ENCODE measurements at regions not wholly inside any gene's neighbourhood (a gene's known extent, or its start where the extent isn't known, plus 50 kb on each side); places are given as distances from the start of the nearest gene placed in this dataset.

DNA sequence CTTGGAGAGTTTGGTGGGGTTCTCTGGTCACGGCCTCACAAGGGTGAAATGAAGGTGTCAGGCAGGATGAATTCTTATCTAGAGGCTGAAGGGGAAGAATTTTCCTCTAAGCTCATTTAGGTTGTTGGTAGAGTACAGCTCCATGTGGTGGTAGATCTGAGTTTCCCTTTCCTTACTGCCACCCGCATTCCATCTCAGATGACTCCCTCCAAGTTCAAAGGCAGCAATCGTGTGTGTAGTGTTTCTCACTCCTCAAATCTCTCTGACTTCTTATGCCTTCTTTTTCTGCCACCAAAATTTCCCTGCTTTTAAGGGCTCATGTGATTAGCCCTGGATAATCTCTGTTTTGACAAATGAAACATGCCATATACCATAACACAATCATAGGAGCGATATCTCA is 135.5 kb upstream of the MYOCD start:
- no peaks in the 10 kb centered on the region for H3K27me3 Mint-ChIP-seq (ENCODE audit: low read depth)
- no peaks in the 10 kb centered on the region for H3K9me3 Mint-ChIP-seq
- CTCF ChIA-PET, result no interaction called here
- DNase-seq, result no peak
- no peaks in the 10 kb centered on the region for H3K4me1 Mint-ChIP-seq (ENCODE audit: low read depth)
- H3K27ac Mint-ChIP-seq, result no peak overlapping the region
- intact Hi-C loops (cut with micrococcal nuclease), result no loop called here
- H3K36me3 Mint-ChIP-seq (ENCODE audit: low read depth), result no peaks in the 10 kb centered on the region
- no peak overlapping the region for H3K4me3 Mint-ChIP-seq

DNA sequence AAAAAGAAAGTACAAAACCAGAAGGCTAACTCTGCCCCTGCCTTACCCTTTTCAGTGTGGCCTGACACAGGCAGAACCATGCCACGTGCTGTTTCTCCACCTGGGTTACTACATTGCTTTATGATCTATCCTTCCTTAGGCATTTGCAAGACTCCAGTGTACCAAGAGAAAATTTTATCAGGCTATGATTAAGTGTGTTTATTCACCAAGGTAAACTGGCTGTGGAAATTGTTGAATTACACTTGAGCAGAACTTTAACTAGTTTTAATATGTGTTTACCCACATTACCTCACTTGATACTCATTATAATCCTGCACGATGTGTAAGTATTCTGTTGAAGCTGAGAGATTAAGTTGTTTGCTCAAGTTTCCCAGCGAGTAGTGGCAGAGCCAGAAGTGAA is 129.7 kb upstream of the MYOCD start:
- no peaks in the 10 kb centered on the region for H3K27me3 Mint-ChIP-seq (ENCODE audit: low read depth)
- H3K27ac Mint-ChIP-seq, result no peak overlapping the region
- intact Hi-C loops (cut with micrococcal nuclease), result no loop called here
- H3K4me1 Mint-ChIP-seq (ENCODE audit: low read depth), result no peaks in the 10 kb centered on the region
- peaks cover 1% of the 10 kb centered on the region for H3K9me3 Mint-ChIP-seq
- DNase-seq, result no peak
- H3K4me3 Mint-ChIP-seq, result no peak overlapping the region
- CTCF ChIA-PET, result no interaction called here
- no peaks in the 10 kb centered on the region for H3K36me3 Mint-ChIP-seq (ENCODE audit: low read depth)

DNA sequence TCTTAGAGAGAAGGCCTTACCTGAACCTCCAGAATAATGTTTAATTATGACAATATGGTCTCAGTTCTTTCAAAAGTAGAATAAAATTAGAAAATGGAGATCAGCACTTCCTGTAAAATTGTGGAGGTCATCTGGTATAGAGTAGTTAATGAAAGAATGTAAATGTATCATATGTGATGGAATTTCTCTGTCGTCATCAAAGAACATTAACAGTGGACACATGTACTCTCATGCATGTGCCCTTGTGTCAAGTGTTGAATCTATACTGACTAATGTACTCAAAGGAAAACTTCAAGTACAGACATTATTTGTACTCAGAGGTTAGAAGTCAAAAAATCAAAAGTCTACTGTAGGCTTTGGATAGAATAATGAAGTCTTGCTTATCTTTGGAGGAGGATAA is 129.2 kb upstream of the MYOCD start:
- Mint-ChIP-seq H3K4me1 (ENCODE audit: low read depth) (no peaks in the 10 kb centered on the region), H3K36me3 (ENCODE audit: low read depth) (no peaks in the 10 kb centered on the region), H3K27me3 (ENCODE audit: low read depth) (no peaks in the 10 kb centered on the region), H3K9me3 (peaks cover 1% of the 10 kb centered on the region), H3K4me3 (no peak overlapping the region), H3K27ac (no peak overlapping the region)
- CTCF ChIA-PET, result no interaction called here
- intact Hi-C loops (cut with micrococcal nuclease), result no loop called here
- DNase-seq, result no peak

DNA sequence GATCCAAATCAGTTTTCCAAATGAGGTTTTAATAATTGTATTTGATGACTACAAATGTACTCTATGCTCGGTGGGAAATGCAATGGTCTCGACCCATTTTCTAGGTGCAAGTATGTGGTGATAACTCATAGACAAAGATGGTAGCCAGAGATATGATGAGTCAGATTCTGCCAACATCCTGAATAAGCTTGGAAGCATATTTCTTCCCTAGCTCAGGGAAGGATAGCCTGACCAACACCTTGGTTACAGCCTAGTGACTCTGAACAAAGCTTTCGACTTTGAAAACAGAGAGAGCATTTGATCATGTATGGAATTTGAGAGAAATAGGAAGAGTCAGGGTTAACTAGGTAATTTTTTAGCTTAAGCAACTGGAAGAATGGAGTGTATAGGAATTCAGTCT is 128.3 kb upstream of the MYOCD start:
- Mint-ChIP-seq H3K27me3 (ENCODE audit: low read depth) (no peaks in the 10 kb centered on the region), H3K36me3 (ENCODE audit: low read depth) (no peaks in the 10 kb centered on the region), H3K4me3 (no peak overlapping the region), H3K27ac (no peak overlapping the region), H3K9me3 (peaks cover 1% of the 10 kb centered on the region), H3K4me1 (ENCODE audit: low read depth) (no peaks in the 10 kb centered on the region)
- intact Hi-C loops (cut with micrococcal nuclease), result no loop called here
- no peak for DNase-seq
- CTCF ChIA-PET, result interaction anchor here (0.6 kb wide), 1 partner anchor 205 kb away, joined by 4 read pairs; no protein-coding TSS in a partner anchor

DNA sequence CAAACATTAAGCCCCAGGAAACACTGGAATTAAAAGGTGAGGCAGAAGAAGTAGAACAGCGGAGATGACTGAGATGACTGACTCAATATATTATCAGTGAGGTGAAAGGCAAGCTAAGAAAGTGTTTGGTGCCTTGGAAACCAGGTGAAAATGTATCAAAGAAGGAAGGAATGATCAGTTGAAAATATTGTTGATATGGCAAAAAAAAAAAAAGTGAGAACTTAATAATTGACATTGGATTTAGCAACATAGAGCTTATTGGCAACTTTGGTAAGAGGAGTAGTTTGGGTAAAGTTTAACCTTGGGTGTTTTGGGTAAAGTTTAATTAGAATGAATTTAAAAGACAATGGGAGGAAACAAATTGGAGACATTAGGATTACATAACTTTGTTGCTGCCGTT is 127.7 kb upstream of the MYOCD start:
- intact Hi-C loops (cut with micrococcal nuclease), result no loop called here
- CTCF ChIA-PET, result no interaction called here
- no peak overlapping the region for H3K4me3 Mint-ChIP-seq

DNA sequence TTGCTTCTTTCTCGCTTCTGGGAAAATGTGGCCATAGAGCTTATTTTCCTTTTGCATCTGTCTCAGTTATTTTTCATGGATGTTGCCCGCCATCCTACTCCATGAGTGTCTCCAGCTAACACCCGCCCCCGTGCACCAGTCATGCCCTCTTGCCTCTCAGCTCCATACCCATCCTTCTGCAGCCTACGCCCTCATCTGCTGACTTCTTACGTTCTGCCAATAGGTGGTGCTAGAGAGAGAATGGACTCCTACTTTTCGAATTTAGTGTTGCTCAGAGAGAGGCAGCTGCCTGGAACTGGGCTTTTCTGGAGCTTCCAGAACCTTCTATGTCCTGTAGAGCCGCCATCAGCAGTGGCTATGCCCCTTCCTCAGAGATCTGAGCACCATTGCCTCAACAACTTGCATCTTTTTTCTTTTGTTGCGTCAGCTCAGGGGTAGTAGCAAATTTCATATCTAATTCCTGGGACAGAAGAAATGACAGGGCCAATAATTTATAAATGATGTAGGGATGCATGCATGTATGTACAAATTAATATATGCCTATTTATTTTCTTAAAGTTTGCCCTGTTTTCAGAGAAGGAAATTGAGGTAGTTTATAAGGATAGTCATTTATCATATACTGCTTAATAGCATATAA is 119.7 kb upstream of the MYOCD start:
- Mint-ChIP-seq H3K27me3 (ENCODE audit: low read depth) (no peaks in the 10 kb centered on the region), H3K36me3 (ENCODE audit: low read depth) (no peaks in the 10 kb centered on the region), H3K9me3 (peaks cover 2% of the 10 kb centered on the region), H3K27ac (no peak overlapping the region), H3K4me3 (no peak overlapping the region), H3K4me1 (ENCODE audit: low read depth) (no peaks in the 10 kb centered on the region)
- intact Hi-C loops (cut with micrococcal nuclease), result no loop called here
- CTCF ChIA-PET, result interaction anchor here (0.7 to 1.2 kb wide), 5 partner anchors 34 to 456 kb away, joined by 3 read pairs; partner anchors contain the start of gene ARHGAP44
- peak; percentile 4 for DNase-seq

More for the DNA sequence above, 127.7 kb upstream of the MYOCD start:
- DNase-seq, result no peak
- Mint-ChIP-seq H3K9me3 (peaks cover 1% of the 10 kb centered on the region), H3K27me3 (ENCODE audit: low read depth) (no peaks in the 10 kb centered on the region), H3K27ac (no peak overlapping the region), H3K36me3 (ENCODE audit: low read depth) (no peaks in the 10 kb centered on the region), H3K4me1 (ENCODE audit: low read depth) (no peaks in the 10 kb centered on the region)

DNA sequence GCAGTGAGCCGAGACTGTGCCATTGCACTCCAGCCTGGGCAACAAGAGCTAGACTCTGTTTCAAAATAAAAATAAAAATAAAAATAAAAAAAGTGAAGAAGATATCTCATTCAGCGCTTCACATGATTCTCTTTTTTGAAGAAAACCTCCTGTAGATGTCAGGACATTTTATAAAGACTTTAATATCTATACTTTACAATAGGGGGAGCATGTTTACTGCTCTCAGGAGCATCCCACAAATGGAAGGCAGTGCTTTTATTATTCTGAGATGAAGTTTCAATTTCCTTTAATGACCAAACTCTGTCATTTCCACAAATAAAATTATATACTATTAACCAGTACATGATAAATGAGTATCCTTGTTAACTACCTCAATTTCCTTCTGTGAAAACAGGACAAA is 118.7 kb upstream of the MYOCD start:
- intact Hi-C loops (cut with micrococcal nuclease), result no loop called here
- Mint-ChIP-seq H3K36me3 (ENCODE audit: low read depth) (no peaks in the 10 kb centered on the region), H3K27me3 (ENCODE audit: low read depth) (no peaks in the 10 kb centered on the region), H3K9me3 (peaks cover 2% of the 10 kb centered on the region), H3K27ac (no peak overlapping the region), H3K4me1 (ENCODE audit: low read depth) (no peaks in the 10 kb centered on the region), H3K4me3 (no peak overlapping the region)
- CTCF ChIA-PET, result no interaction called here
- DNase-seq, result no peak

DNA sequence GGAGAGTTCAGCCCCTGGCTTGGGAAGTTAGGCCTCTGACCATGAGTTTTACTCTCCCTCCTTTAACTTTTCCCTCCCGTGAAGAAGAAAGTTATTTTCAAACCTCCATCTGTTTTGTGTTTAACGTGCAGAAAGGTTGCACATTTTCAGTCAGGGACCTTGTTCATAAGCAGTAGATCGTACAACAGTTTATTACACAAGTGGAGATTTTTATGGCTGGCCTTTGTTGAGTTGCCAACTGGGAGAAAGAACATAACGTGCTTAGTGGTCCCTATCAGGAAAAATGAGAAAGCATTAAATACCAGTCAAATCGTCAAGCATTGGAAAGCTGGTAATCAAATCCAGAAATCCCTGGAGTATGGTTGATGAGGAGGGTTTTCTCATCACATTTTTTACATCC is 117.9 kb upstream of the MYOCD start:
- intact Hi-C loops (cut with micrococcal nuclease), result no loop called here
- no peaks in the 10 kb centered on the region for H3K27me3 Mint-ChIP-seq (ENCODE audit: low read depth)
- no peaks in the 10 kb centered on the region for H3K36me3 Mint-ChIP-seq (ENCODE audit: low read depth)
- no peak overlapping the region for H3K27ac Mint-ChIP-seq
- DNase-seq, result no peak
- no peak overlapping the region for H3K4me3 Mint-ChIP-seq
- CTCF ChIA-PET, result no interaction called here
- no peaks in the 10 kb centered on the region for H3K4me1 Mint-ChIP-seq (ENCODE audit: low read depth)
- H3K9me3 Mint-ChIP-seq, result peaks cover 2% of the 10 kb centered on the region

DNA sequence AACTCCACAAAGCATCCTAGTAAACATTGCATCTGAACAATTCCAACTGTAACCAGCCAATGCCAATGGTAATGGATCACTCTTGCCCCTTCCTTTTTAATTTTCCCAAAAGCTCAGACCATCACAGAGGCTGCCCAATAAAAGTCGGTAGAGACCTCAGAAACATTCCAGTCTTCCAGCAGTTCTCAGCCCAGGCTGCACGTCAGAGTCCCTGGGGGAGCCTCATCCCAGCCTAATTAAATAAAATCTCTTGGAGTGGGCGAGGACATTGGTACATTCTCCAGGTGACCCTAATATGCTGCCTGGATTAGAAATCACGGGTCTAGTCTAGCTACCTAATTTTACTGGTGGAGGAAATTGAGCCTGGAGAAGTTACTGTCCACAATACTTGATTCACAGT is 117.1 kb upstream of the MYOCD start:
- Mint-ChIP-seq H3K27me3 (ENCODE audit: low read depth) (no peaks in the 10 kb centered on the region), H3K27ac (no peak overlapping the region), H3K36me3 (ENCODE audit: low read depth) (no peaks in the 10 kb centered on the region), H3K9me3 (peaks cover 1% of the 10 kb centered on the region), H3K4me1 (ENCODE audit: low read depth) (no peaks in the 10 kb centered on the region), H3K4me3 (no peak overlapping the region)
- intact Hi-C loops (cut with micrococcal nuclease), result no loop called here
- DNase-seq, result no peak
- CTCF ChIA-PET, result no interaction called here

DNA sequence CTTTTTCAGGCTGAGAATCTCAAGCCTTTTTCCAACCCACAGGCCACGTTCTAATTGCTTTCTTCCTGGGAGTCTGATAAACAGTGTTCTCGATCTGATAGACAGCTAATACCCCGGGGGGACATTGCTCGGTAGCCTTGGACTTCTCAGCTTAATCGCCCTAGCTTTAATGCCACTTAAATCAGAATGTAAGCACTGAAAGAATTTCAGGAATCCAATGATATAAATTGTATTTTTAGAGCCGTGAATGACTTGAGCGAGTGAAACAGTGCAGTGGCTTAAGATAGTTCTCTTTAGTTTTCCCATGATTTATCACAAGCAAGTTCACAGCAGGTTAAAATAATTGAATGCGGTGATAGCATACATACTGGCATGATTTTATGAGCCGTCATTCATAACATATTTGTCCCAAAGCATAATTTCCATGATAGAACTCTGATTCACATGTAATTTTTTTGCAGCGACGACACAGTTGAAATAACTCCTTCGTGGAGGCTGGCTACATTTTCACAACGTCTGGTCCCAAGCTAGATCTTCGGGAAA is 116.1 kb upstream of the MYOCD start:
- intact Hi-C loops (cut with micrococcal nuclease), result no loop called here
- no peak for DNase-seq

DNA sequence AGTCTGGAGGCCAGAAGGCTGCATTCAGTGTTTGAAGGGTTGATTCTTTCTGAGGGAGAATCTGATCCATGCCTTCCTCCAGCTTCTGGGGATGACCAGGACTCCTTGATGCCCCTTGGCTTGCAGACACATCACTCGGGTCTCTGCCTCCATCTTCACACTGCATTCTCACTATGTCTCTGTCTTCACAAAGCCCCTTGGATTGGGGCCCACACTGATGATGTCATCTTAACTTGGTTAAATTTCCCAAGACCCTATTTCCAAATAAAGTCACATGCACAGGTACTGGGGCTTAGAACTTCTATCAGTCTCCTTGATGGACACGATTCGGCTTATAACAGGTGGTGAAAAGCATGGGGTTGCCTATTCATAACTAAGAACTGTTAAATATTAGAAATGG is 112.1 kb upstream of the MYOCD start:
- CTCF ChIA-PET, result no interaction called here
- Mint-ChIP-seq H3K4me3 (no peak overlapping the region), H3K27me3 (ENCODE audit: low read depth) (no peaks in the 10 kb centered on the region), H3K4me1 (ENCODE audit: low read depth) (no peaks in the 10 kb centered on the region), H3K36me3 (ENCODE audit: low read depth) (no peaks in the 10 kb centered on the region), H3K27ac (no peak overlapping the region), H3K9me3 (no peaks in the 10 kb centered on the region)
- no peak for DNase-seq
- intact Hi-C loops (cut with micrococcal nuclease), result no loop called here

More for the DNA sequence above, 116.1 kb upstream of the MYOCD start:
- no peaks in the 10 kb centered on the region for H3K36me3 Mint-ChIP-seq (ENCODE audit: low read depth)
- CTCF ChIA-PET, result no interaction called here
- no peak overlapping the region for H3K27ac Mint-ChIP-seq
- no peaks in the 10 kb centered on the region for H3K9me3 Mint-ChIP-seq
- H3K4me3 Mint-ChIP-seq, result no peak overlapping the region
- H3K4me1 Mint-ChIP-seq (ENCODE audit: low read depth), result no peaks in the 10 kb centered on the region
- H3K27me3 Mint-ChIP-seq (ENCODE audit: low read depth), result no peaks in the 10 kb centered on the region

DNA sequence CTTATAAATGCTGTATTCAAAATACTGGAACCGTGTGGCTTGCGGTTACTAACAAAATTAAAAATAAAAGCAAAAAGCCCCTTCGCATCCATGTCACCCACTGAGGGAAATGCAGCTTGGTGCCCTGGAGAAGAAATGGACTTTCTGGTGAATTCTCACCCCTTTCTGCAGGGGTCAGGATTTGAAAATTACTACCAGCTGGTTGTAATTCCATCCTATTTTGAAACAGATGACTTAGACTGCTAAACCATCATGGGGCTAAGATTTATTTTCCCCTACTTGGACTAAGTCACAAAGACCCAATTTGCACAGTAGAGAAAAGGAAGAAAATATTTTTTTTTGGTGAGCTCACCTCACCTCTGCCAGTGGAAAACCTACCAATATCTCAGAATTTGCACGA is 111.4 kb upstream of the MYOCD start:
- intact Hi-C loops (cut with micrococcal nuclease), result no loop called here
- no peaks in the 10 kb centered on the region for H3K9me3 Mint-ChIP-seq
- no peaks in the 10 kb centered on the region for H3K4me1 Mint-ChIP-seq (ENCODE audit: low read depth)
- CTCF ChIA-PET, result no interaction called here
- DNase-seq, result no peak
- no peaks in the 10 kb centered on the region for H3K36me3 Mint-ChIP-seq (ENCODE audit: low read depth)
- no peak overlapping the region for H3K27ac Mint-ChIP-seq
- H3K4me3 Mint-ChIP-seq, result no peak overlapping the region
- H3K27me3 Mint-ChIP-seq (ENCODE audit: low read depth), result no peaks in the 10 kb centered on the region

DNA sequence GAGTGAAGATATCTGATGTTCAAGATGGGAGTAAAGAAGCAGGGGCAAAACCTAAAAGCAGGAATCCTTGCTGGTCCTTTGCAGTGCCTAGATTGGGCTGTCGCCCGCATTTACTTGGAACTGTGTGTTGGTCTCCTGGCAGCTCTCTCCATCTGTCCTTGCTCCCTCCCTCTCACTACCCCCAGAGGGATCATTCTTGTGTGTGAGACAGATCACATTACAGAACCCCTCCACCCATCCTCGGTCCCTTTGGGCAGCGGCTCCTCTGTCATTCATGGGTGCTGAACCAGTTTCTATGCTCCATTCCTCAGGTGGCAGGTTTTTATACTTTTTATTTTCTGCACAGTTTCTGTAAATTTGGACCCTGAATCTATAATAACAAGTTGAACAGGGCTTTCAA is 99.4 kb upstream of the MYOCD start:
- intact Hi-C loops (cut with micrococcal nuclease), result no loop called here
- Mint-ChIP-seq H3K9me3 (no peaks in the 10 kb centered on the region), H3K36me3 (ENCODE audit: low read depth) (no peaks in the 10 kb centered on the region), H3K27ac (no peak overlapping the region), H3K4me1 (ENCODE audit: low read depth) (no peaks in the 10 kb centered on the region), H3K4me3 (no peak overlapping the region), H3K27me3 (ENCODE audit: low read depth) (no peaks in the 10 kb centered on the region)
- DNase-seq, result no peak
- CTCF ChIA-PET, result no interaction called here

Measured in activated naive CD4-positive, alpha-beta T cell treated with anti-CD3 and anti-CD28 coated beads for 36 hours (primary cell).